HG02678 (cell line): ENCODE measurements at regions not wholly inside any gene's neighbourhood (a gene's known extent, or its start where the extent isn't known, plus 50 kb on each side); places are given as distances from the start of the nearest gene placed in this dataset.

Experiments
- ATAC-seq: cut with Tn5 transposase; IDR thresholded peaks from one replicate; pipeline ENCODE4 v1.9.1; 2021; ENCODE audit warnings: mild to moderate bottlenecking, moderate library complexity; ENCODE audit not compliant: unreplicated experiment

DNA sequence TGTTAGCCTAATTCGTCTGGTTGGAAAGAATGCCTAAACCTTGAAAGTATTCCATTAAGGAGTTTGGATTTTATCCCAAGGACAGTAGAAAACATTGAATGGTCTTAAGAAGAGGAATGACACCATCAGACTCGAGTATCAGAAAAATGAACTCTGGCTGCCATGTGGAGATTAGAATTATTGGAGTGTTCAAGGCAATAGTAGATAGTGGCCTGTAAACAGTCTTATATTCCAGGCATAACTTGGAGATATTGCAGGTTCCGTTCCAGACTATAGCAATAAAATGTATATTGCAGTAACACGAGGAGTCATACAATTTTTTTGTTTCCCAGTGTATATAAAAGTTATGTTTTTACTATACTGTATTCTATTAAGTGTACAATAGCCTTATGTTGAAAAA is 130.9 kb downstream of the GDAP2 start:
- no peak for ATAC-seq

DNA sequence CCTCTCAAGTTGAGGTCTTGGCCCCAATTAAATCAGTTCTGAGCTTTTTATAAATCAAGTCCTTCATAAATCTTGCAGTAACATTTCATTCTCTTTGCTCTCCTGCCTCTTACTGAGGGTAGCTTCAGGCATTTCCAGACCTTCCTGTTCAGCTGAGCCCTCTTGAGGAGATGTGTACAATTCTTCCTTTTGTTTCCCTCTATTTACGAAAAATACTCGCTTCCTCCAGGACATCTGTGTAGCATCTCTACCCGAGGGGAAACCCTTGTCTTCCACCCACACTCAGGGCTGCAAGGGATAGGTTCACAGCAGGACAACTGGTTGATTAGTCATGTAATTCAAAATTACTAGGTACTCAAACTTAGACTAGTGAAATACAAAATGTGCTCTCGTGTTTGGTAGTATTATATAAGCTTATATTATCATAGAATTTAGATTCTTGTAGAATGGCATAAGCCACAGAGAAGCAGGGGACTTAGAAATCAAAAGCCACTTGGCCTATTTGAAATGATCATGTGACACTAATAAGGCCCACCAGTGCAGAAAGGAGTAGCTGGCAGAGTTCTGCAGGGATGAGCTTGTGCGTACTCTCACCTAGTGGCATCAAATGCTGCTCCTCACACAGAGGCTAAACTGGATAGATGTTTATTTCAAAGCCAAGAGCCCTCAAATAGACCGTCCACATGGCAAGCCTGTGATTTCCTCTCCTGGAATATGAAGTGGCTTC is 126.7 kb downstream of the GDAP2 start:
- no peak for ATAC-seq

DNA sequence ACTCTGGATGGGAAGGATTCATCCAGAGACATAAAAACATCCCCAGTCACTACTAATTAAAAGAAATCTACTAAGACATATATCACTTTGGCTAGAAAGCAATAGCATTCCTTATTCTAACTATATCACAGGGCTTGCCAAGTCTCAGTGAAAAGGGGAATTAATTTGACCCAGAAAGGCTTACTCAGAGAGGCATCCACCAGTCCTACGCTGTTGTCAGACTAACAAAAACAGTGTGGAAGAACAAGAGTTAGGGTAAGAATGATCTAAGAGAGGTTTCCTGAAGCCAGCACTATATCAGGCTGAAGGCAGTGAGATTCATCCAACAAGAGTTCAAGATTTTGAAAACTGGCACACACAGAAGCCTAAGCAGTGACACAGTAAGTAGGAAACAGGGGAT is 126.1 kb downstream of the GDAP2 start:
- no peak for ATAC-seq

DNA sequence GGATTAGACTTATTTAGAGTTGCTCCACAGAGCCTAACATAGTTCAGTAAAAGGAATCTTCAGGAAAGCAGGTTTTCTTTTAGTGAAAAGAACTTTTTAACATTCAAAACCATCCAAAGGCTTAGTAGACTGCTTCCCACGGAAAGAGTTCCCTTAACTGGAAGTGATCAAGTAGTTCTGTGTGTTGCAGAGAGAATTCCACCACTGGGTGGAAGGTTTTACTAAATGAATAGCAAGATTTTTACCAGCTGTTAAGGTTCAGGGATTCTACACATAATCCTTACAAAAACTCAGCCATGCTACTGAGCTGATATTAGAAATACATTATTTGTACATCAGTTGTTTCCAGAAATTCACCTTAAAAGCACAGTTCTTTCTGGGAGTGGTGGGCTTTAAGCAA is 119.7 kb downstream of the GDAP2 start:
- no peak for ATAC-seq

DNA sequence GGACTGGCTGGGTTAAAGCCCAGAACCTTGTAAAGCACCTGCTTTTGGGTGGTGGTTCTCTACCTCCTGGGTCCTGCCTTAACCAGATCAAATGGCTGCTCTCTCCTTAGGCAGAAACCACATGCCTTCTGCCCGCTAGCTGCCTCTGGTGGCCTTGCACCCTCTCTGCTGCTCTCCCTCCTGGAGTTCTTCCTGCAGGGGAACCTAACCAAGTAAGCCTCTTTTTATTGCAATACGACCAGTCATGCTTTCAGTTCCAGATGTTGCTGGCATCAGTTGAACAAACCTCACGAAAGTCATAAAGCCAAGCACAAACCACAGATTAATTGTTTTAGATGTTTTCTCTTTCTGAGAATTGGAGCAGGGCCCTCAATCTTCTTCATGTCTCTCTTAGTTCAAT is 118.9 kb downstream of the GDAP2 start:
- no peak for ATAC-seq

DNA sequence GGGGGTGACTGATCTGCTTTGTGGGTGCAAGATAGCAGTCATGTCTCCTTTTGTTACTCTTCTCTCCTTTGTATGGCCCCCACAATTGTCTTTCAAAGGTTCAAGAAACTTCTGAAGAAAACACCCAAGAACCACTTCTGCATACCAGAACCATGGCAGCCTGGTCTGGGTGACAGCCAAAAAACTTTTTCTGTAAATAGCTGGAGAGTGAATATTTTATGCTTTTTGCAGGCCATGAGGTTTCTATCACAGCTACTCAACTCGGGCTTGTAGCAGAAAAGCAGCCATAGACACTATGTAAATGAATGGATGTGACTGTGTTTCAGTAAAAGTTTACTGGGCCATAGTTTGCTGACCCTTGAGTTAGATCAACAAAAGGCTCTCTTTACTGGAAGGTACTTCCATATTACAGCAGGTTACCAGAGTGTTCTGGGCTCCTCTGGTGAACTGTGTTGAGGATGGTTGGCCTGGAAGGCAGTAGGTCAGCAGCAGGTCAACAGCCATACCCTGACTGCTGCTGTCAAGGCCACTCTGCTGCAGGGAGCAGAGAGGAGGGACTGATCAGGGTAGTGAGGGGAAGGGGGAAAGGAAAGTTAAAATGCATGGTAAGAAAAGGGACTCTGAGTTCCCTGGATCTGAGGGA is 116.4 kb downstream of the GDAP2 start:
- ATAC-seq: no peak
